B cell (primary cell): ENCODE measurements at regions not wholly inside any gene's neighbourhood (a gene's known extent, or its start where the extent isn't known, plus 50 kb on each side); places are given as distances from the start of the nearest gene placed in this dataset.

Experiments
- ATAC-seq: fragments of 200-7000 bp; cut with Tn5 transposase; one replicate; pipeline ENCODE4 v1.10.0; 2021; ENCODE audit warnings: low read depth, mild to moderate bottlenecking, moderate number of reproducible peaks, moderate library complexity
- CTCF ChIA-PET: fragments of 350-600 bp; sonication (Branson Sonifier 250); formaldehyde crosslinking; loops from one replicate; lab custom pipeline; 2021; ENCODE audit warnings: antibody characterized with exemption, inconsistent platforms; lab: Charles Lee
- POLR2A ChIA-PET: fragments of 350-600 bp; sonication (Branson Sonifier 250); formaldehyde crosslinking; loops from one replicate; lab custom pipeline; 2021; ENCODE audit warnings: antibody characterized with exemption; lab: Charles Lee
- DNase-seq: peaks from one replicate; pipeline ENCODE4 v3.0.0; 2013
- H2AFZ ChIP-seq: 2 replicates; pipeline ENCODE4 v1.6.1; 2012; ENCODE audit warnings: mild to moderate bottlenecking, low read depth, low read length; ENCODE audit not compliant: insufficient read depth, poor library complexity, severe bottlenecking
- H3K27ac ChIP-seq, 2 donors: 1 replicate in 1 of 2; 2 replicates in 1 of 2; pipeline ENCODE4 v1.5.1; 2012 to 2013; ENCODE audit warnings: low read length in 2 of 2, mild to moderate bottlenecking in 2 of 2, moderate library complexity in 1 of 2
- H3K27me3 ChIP-seq, 4 experiments: fragments of 200-600 bp in 1 of 4; sonication (generic) in 1 of 4; replicated peaks in 1 of 4; 1 replicate in 2 of 4; 2 replicates in 2 of 4; pipeline versions ENCODE4 v1.6.1 to v1.7.0; 2013 to 2016; ENCODE audit warnings: low read length in 3 of 4, mild to moderate bottlenecking in 2 of 4, mixed read lengths in 1 of 4, moderate library complexity in 1 of 4; ENCODE audit not compliant: insufficient read depth in 4 of 4, control insufficient read depth in 3 of 4; ENCODE audit errors: control extremely low read depth in 1 of 4
- H3K36me3 ChIP-seq, 2 experiments: replicated peaks in 1 of 2; 1 replicate in 1 of 2; 2 replicates in 1 of 2; pipeline versions ENCODE4 v1.6.1 to v1.7.1; 2013; ENCODE audit warnings: low read length in 1 of 2; ENCODE audit not compliant: insufficient read depth in 2 of 2, control insufficient read depth in 1 of 2; ENCODE audit errors: control extremely low read depth in 1 of 2, extremely low read depth in 1 of 2
- H3K4me1 ChIP-seq, 2 donors: fragments of 200-600 bp in 1 of 2; sonication (generic) in 1 of 2; 1 replicate in 1 of 2; 2 replicates in 1 of 2; pipeline versions ENCODE4 v1.5.1 to v1.6.1; 2013 to 2017; ENCODE audit warnings: low read length in 2 of 2; ENCODE audit not compliant: control insufficient read depth in 2 of 2, insufficient read depth in 2 of 2
- H3K4me2 ChIP-seq: replicated peaks from 2 replicates; pipeline ENCODE3; 2012; ENCODE audit warnings: mild to moderate bottlenecking, low read depth, low read length; ENCODE audit not compliant: poor library complexity, severe bottlenecking
- H3K4me3 ChIP-seq, 5 experiments: fragments of 200-600 bp in 1 of 5; sonication (generic) in 1 of 5; 1 replicate in 3 of 5; 2 replicates in 2 of 5; pipeline versions ENCODE4 v1.5.1 to v1.7.0; 2011 to 2016; ENCODE audit warnings: low read length in 4 of 5, mild to moderate bottlenecking in 4 of 5, low read depth in 2 of 5, control low read depth in 1 of 5, moderate library complexity in 1 of 5; ENCODE audit not compliant: insufficient read depth in 1 of 5; ENCODE audit errors: control extremely low read depth in 1 of 5, extremely low read depth in 1 of 5
- H3K79me2 ChIP-seq: fragments of 200-600 bp; sonication (generic); one replicate; pipeline ENCODE4 v1.6.0; 2016; ENCODE audit warnings: low read length; ENCODE audit not compliant: control insufficient read depth, insufficient read depth
- H3K9ac ChIP-seq: fragments of 200-600 bp; sonication (generic); 2 replicates; pipeline ENCODE4 v1.6.1; 2017; ENCODE audit warnings: mild to moderate bottlenecking, low read length, moderate library complexity
- H3K9me3 ChIP-seq, 3 donors: one replicate each; pipeline versions ENCODE4 v1.6.1 to v1.7.1; 2013; ENCODE audit warnings: low read length in 2 of 3; ENCODE audit not compliant: control insufficient read depth in 2 of 3, insufficient read depth in 1 of 3; ENCODE audit errors: control extremely low read depth in 1 of 3
- H4K20me1 ChIP-seq: 2 replicates; pipeline ENCODE4 v1.6.0; 2012; ENCODE audit warnings: mild to moderate bottlenecking, low read length; ENCODE audit not compliant: insufficient read depth, control insufficient read depth, poor library complexity, severe bottlenecking
- H3K27ac Mint-ChIP-seq: one replicate; pipeline ENCODE4 v1.8.0; 2021; ENCODE audit warnings: mixed read lengths
- H3K27me3 Mint-ChIP-seq: one replicate; pipeline ENCODE4 v1.8.0; 2021; ENCODE audit warnings: mixed read lengths
- H3K4me1 Mint-ChIP-seq: one replicate; pipeline ENCODE4 v1.8.0; 2021; ENCODE audit warnings: mixed read lengths
- H3K4me3 Mint-ChIP-seq: one replicate; pipeline ENCODE4 v1.8.0; 2021; ENCODE audit warnings: mixed read lengths
- H3K9me3 Mint-ChIP-seq: one replicate; pipeline ENCODE4 v1.8.0; 2022; ENCODE audit warnings: mixed read lengths; ENCODE audit not compliant: insufficient read depth
- EZH2 ChIP-seq: IDR thresholded peaks from 2 replicates; pipeline ENCODE4 v1.6.1; 2012; ENCODE audit warnings: borderline replicate concordance, low read depth, mild to moderate bottlenecking, moderate library complexity, low read length; ENCODE audit not compliant: insufficient read depth, poor library complexity, severe bottlenecking
- WGBS: methylation state at CpG from one replicate; pipeline ENCODE4 v1.1.5; 2013; ENCODE audit warnings: missing lambda C conversion rate; ENCODE audit not compliant: insufficient coverage; 5-methylcytosine and 5-hydroxymethylcytosine counted together
- intact Hi-C: fragments of 100-400 bp; cut with micrococcal nuclease; formaldehyde crosslinking; loops from one replicate; pipeline ENCODE4 v1.10.0; 2022
- TF ChIP-seq, protein P1 (sequence below): fragments of 200-600 bp; IDR thresholded peaks from one replicate; pipeline ENCODE4 v1.8.0; 2022; ENCODE audit warnings: antibody characterized with exemption, mild to moderate bottlenecking

DNA sequence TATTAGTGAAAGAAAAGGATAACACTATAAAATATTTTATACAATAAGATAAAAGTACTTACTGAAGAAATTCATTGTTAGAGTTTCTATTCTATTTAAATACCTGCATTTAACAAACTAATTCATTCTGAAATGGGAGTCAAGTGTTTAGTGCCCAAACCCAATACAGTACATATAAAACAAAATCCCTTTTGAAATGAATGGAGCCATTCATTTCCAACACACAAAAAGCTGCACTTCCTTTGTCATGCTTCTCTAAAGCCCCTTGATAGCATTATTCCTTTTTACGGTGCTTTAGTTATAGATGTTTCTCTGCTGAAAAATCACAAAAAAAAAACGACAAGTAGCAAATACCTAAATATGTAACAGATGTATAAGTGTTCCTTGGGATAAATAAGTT is 596.3 kb downstream of the ZIC1 start:
- Histone ChIP-seq H3K4me1 (no peaks in the 10 kb centered on the region), H3K4me2 (no peak overlapping the region), H2AFZ (no peak overlapping the region), H3K36me3 (no peaks in the 10 kb centered on the region), H3K4me3 (no peak overlapping the region), H3K27ac (no peak overlapping the region), H3K27me3 (no peaks in the 10 kb centered on the region), H3K9me3 (no peaks in the 10 kb centered on the region), H3K79me2 (no peaks in the 10 kb centered on the region), H4K20me1 (no peaks in the 10 kb centered on the region), H3K9ac (no peak overlapping the region)
- no CpG with 5 or more reads among the region's 2 CpGs for whole genome bisulfite sequencing
- no peak overlapping the region for H3K4me3 Mint-ChIP-seq
- H3K4me1 Mint-ChIP-seq: no peaks in the 10 kb centered on the region
- no peak for ATAC-seq
- no peak overlapping the region for H3K27ac Mint-ChIP-seq
- POLR2A ChIA-PET: no interaction called here
- TF ChIP-seq, protein P1, sequence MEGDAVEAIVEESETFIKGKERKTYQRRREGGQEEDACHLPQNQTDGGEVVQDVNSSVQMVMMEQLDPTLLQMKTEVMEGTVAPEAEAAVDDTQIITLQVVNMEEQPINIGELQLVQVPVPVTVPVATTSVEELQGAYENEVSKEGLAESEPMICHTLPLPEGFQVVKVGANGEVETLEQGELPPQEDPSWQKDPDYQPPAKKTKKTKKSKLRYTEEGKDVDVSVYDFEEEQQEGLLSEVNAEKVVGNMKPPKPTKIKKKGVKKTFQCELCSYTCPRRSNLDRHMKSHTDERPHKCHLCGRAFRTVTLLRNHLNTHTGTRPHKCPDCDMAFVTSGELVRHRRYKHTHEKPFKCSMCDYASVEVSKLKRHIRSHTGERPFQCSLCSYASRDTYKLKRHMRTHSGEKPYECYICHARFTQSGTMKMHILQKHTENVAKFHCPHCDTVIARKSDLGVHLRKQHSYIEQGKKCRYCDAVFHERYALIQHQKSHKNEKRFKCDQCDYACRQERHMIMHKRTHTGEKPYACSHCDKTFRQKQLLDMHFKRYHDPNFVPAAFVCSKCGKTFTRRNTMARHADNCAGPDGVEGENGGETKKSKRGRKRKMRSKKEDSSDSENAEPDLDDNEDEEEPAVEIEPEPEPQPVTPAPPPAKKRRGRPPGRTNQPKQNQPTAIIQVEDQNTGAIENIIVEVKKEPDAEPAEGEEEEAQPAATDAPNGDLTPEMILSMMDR: no peak
- TF ChIP-seq EZH2: no peak
- CTCF ChIA-PET: no interaction called here
- DNase-seq: no peak
- no peaks in the 10 kb centered on the region for H3K27me3 Mint-ChIP-seq
- intact Hi-C loops: no loop called here
- H3K9me3 Mint-ChIP-seq: no peaks in the 10 kb centered on the region

DNA sequence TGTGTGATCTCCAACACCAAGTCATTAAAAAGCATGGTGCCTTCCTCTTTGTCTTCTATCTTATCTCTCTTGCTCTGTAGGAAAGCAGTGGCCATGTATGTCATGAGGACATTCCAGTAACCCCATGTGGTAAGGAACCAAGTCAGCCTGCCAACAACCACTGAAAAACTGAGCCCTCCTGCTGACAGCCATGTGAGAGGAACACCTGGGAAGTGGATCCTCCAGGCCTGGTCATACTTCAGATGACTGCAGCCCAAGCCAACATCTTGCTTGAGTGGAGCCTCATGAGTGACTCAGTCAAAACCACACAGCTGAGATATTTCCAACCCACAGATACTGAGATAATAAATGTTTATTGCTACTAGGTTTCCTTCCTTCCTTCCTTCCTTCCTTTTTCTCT is 597.3 kb downstream of the ZIC1 start:
- Histone ChIP-seq H3K27ac (no peak overlapping the region), H3K27me3 (no peaks in the 10 kb centered on the region), H3K9me3 (no peaks in the 10 kb centered on the region), H3K9ac (no peak overlapping the region), H3K4me1 (no peaks in the 10 kb centered on the region), H3K36me3 (no peaks in the 10 kb centered on the region), H3K4me3 (no peak overlapping the region), H3K4me2 (no peak overlapping the region), H2AFZ (no peak overlapping the region), H4K20me1 (no peaks in the 10 kb centered on the region), H3K79me2 (no peaks in the 10 kb centered on the region)
- Mint-ChIP-seq H3K27me3 (no peaks in the 10 kb centered on the region), H3K4me1 (no peaks in the 10 kb centered on the region), H3K9me3 (no peaks in the 10 kb centered on the region), H3K27ac (no peak overlapping the region), H3K4me3 (no peak overlapping the region)
- ChIA-PET POLR2A (no interaction called here), CTCF (no interaction called here)
- intact Hi-C loops: no loop called here
- DNase-seq: no peak
- ATAC-seq: no peak
- TF ChIP-seq, protein P1: no peak
- no peak for TF ChIP-seq EZH2
